HepG2 (cell line): ENCODE measurements at regions not wholly inside any gene's neighbourhood (a gene's known extent, or its start where the extent isn't known, plus 50 kb on each side); places are given as distances from the start of the nearest gene placed in this dataset.

Source experiments
- ATAC-seq: fragments of 200-7000 bp; cut with Tn5 transposase; 3 replicates; pipeline ENCODE4 v1.9.1; 2020; ENCODE audit warnings: mild to moderate bottlenecking, moderate library complexity
- BruUV-seq: library from RNA; stranded (reverse); fragments of 400-500 nt; replicated peaks from 2 replicates; lab custom pipeline; 2021; lab: Mats Ljungman, UMichigan
- CTCF ChIA-PET: fragments of 300-600 bp; formaldehyde crosslinking; extraction: SDS; loops from one replicate; lab custom pipeline; 2021; ENCODE audit warnings: low total read pairs, inconsistent platforms, low intra/inter-chr PET ratio; lab: Yijun Ruan, JAX
- POLR2A ChIA-PET: fragments of 350-600 bp; sonication (Branson Sonifier 250); formaldehyde crosslinking; loops from one replicate; lab custom pipeline; 2020; ENCODE audit warnings: antibody characterized with exemption, inconsistent platforms; lab: Yijun Ruan, JAX
- DNase-seq: peaks from one replicate; pipeline ENCODE4 v3.0.0-alpha.2; 2015; ENCODE audit warnings: low spot score
- FAIRE-seq: peaks from 3 replicates; lab custom pipeline; 2011; peaks lifted over from hg19 to GRCh38; lab: Jason Lieb, UNC
- H2AFZ ChIP-seq: one replicate; pipeline ENCODE4 v1.6.1; 2011; ENCODE audit warnings: low read length, inconsistent platforms
- H3K27ac ChIP-seq: fragments of 300-600 bp; 3 replicates; pipeline ENCODE4 v1.8.0; 2011; ENCODE audit warnings: mixed run types, mild to moderate bottlenecking, mixed read lengths, low read length, inconsistent platforms; ENCODE audit not compliant: insufficient read depth; ENCODE audit errors: extremely low read length
- H3K27me3 ChIP-seq, 2 experiments: fragments of 200-600 bp in 1 of 2; 2 replicates in 1 of 2; 3 replicates in 1 of 2; pipeline versions ENCODE4 v1.6.0 to v1.8.0; 2011; ENCODE audit warnings: low read length in 2 of 2, mild to moderate bottlenecking in 2 of 2, moderate library complexity in 2 of 2, inconsistent platforms in 1 of 2; ENCODE audit not compliant: insufficient read depth in 2 of 2, control insufficient read depth in 1 of 2
- H3K36me3 ChIP-seq, 2 experiments: fragments of 200-600 bp in 1 of 2; replicated peaks in 1 of 2; 2 replicates in 1 of 2; 3 replicates in 1 of 2; pipeline versions ENCODE4 v1.5.1 to v1.8.0; 2011; ENCODE audit warnings: low read length in 2 of 2, inconsistent platforms in 1 of 2; ENCODE audit not compliant: insufficient read depth in 2 of 2, control insufficient read depth in 1 of 2
- H3K4me1 ChIP-seq: 2 replicates; pipeline ENCODE4 v1.5.1; 2012; ENCODE audit warnings: low read length, inconsistent platforms; ENCODE audit not compliant: insufficient read depth
- H3K4me2 ChIP-seq: 2 replicates; pipeline ENCODE4 v1.6.0; 2011; ENCODE audit warnings: low read depth, low read length, inconsistent platforms
- H3K4me3 ChIP-seq, 3 experiments: fragments of 200-600 bp in 1 of 3; sonication (generic), shearing (Covaris generic) in 1 of 3; replicated peaks in 1 of 3; 2 replicates each; pipeline ENCODE4 v1.5.1; 2011 to 2016; ENCODE audit warnings: low read length in 3 of 3, inconsistent platforms in 2 of 3, low read depth in 2 of 3, mild to moderate bottlenecking in 2 of 3, control low read depth in 1 of 3, mixed read lengths in 1 of 3; ENCODE audit not compliant: insufficient read depth in 1 of 3
- H3K79me2 ChIP-seq: one replicate; pipeline ENCODE4 v1.6.1; 2011; ENCODE audit warnings: low read length, inconsistent platforms; ENCODE audit not compliant: insufficient read depth
- H3K9ac ChIP-seq: 2 replicates; pipeline ENCODE4 v1.6.0; 2011; ENCODE audit warnings: mild to moderate bottlenecking, low read depth, low read length, inconsistent platforms; ENCODE audit not compliant: insufficient read depth
- H3K9me3 ChIP-seq: 2 replicates; pipeline ENCODE4 v1.5.1; 2012; ENCODE audit warnings: mild to moderate bottlenecking, low read length
- H4K20me1 ChIP-seq: 2 replicates; pipeline ENCODE4 v1.6.0; 2011; ENCODE audit warnings: inconsistent platforms, mild to moderate bottlenecking, low read length, moderate library complexity; ENCODE audit not compliant: insufficient read depth
- ARNT2 ChIP-seq: sonication (generic); formaldehyde crosslinking; IDR thresholded peaks from 2 replicates; pipeline ENCODE4 v1.8.0; 2022; ENCODE audit warnings: mild to moderate bottlenecking, low read depth, missing genetic modification reagents, moderate library complexity
- GATA4 ChIP-seq: sonication (generic); IDR thresholded peaks from 2 replicates; pipeline ENCODE4 v1.6.1; 2016; ENCODE audit warnings: antibody characterized with exemption, low read depth, borderline replicate concordance
- ISX ChIP-seq: sonication (generic); formaldehyde crosslinking; conservative IDR thresholded peaks from 2 replicates; pipeline ENCODE4 v1.5.0; 2020; ENCODE audit warnings: missing genetic modification reagents
- KDM5A ChIP-seq: fragments of 200-600 bp; sonication (generic); IDR thresholded peaks from 2 replicates; pipeline ENCODE4 v1.7.0; 2018; ENCODE audit warnings: antibody characterized with exemption, mild to moderate bottlenecking, low read length, borderline replicate concordance
- ONECUT2 ChIP-seq: sonication (generic); formaldehyde crosslinking; IDR thresholded peaks from 2 replicates; pipeline ENCODE4 v1.4.0; 2020; ENCODE audit warnings: missing genetic modification reagents
- POGZ ChIP-seq: sonication (generic); formaldehyde crosslinking; IDR thresholded peaks from 2 replicates; pipeline ENCODE4 v1.4.0; 2020; ENCODE audit warnings: mild to moderate bottlenecking, missing genetic modification reagents
- TEAD2 ChIP-seq: sonication (generic); formaldehyde crosslinking; IDR thresholded peaks from 2 replicates; pipeline ENCODE4 v1.9.0; 2021; ENCODE audit warnings: missing genetic modification reagents
- ZBTB33 ChIP-seq: sonication (generic); formaldehyde crosslinking; IDR thresholded peaks from 2 replicates; pipeline ENCODE4 v1.4.0; 2020; ENCODE audit warnings: missing genetic modification reagents
- ZFP37 ChIP-seq: sonication (generic); formaldehyde crosslinking; IDR thresholded peaks from 2 replicates; pipeline ENCODE4 v1.4.0; 2020; ENCODE audit warnings: missing genetic modification reagents, borderline replicate concordance
- ZMYM4 ChIP-seq: sonication (generic); formaldehyde crosslinking; IDR thresholded peaks from 2 replicates; pipeline ENCODE4 v1.8.1; 2023; ENCODE audit warnings: mild to moderate bottlenecking, missing genetic modification reagents
- ZNF10 ChIP-seq: sonication (generic); formaldehyde crosslinking; IDR thresholded peaks from 2 replicates; pipeline ENCODE4 v1.4.0; 2020; ENCODE audit warnings: mild to moderate bottlenecking, low read depth, missing genetic modification reagents, borderline replicate concordance
- ZNF180 ChIP-seq: sonication (generic); formaldehyde crosslinking; IDR thresholded peaks from 2 replicates; pipeline ENCODE4 v1.4.0; 2020; ENCODE audit warnings: low read depth, missing genetic modification reagents, borderline replicate concordance
- WGBS: methylation state at CpG from one replicate; pipeline ENCODE4 v1.1.6; 2017; ENCODE audit warnings: low lambda C conversion rate; 5-methylcytosine and 5-hydroxymethylcytosine counted together
- in situ Hi-C: cut with HindIII; loops from 2 replicates; pipeline ENCODE4 v1.10.0; 2017; ENCODE audit warnings: low pct_unique_long_range_greater_than_20kb; ENCODE audit not compliant: extremely low pct_ligation_motif_present
- intact Hi-C: fragments of 100-400 bp; cut with micrococcal nuclease; formaldehyde crosslinking; loops from one replicate; pipeline ENCODE4 v1.10.0; 2022; ENCODE audit not compliant: unreplicated experiment
- TF ChIP-seq, protein P1 (sequence below): sonication (generic); formaldehyde crosslinking; IDR thresholded peaks from 2 replicates; pipeline ENCODE4 v1.9.0; 2021; ENCODE audit warnings: missing genetic modification reagents, borderline replicate concordance

DNA sequence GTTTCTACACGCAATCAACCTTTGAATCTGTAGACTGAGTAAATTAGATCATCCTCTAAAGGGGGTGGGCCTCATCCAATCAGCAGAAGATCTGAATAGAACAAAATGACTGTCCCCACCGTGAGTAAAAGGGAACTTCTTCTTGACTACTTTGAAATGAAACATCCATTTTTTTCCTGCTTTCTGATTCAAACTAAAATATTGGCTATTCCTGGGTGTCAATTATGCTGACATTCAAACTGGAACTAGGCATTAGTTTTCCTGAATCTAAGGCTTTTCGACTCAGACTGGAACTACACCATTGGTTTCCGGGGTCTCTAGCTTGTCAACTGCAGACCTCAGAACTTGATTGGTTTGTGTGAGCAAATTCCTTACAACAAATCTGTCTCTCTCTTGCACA lies 772.2 kb upstream of the CDH10 start:
- no peak overlapping the region for H3K4me2 ChIP-seq
- H3K27me3 ChIP-seq: no peaks in the 10 kb centered on the region
- no peak overlapping the region for H3K27ac ChIP-seq
- no peak for TF ChIP-seq ONECUT2 (CRISPR knock-in tag)
- TF ChIP-seq ZNF180 (CRISPR knock-in tag): no peak
- no peak for TF ChIP-seq TEAD2
- no peak for TF ChIP-seq ARNT2 (CRISPR knock-in tag)
- no peak for TF ChIP-seq GATA4
- no peak for TF ChIP-seq ZMYM4 (CRISPR knock-in tag)
- TF ChIP-seq ZBTB33 (CRISPR knock-in tag): no peak
- no peak for TF ChIP-seq ZNF10 (CRISPR knock-in tag)
- TF ChIP-seq, protein P1, sequence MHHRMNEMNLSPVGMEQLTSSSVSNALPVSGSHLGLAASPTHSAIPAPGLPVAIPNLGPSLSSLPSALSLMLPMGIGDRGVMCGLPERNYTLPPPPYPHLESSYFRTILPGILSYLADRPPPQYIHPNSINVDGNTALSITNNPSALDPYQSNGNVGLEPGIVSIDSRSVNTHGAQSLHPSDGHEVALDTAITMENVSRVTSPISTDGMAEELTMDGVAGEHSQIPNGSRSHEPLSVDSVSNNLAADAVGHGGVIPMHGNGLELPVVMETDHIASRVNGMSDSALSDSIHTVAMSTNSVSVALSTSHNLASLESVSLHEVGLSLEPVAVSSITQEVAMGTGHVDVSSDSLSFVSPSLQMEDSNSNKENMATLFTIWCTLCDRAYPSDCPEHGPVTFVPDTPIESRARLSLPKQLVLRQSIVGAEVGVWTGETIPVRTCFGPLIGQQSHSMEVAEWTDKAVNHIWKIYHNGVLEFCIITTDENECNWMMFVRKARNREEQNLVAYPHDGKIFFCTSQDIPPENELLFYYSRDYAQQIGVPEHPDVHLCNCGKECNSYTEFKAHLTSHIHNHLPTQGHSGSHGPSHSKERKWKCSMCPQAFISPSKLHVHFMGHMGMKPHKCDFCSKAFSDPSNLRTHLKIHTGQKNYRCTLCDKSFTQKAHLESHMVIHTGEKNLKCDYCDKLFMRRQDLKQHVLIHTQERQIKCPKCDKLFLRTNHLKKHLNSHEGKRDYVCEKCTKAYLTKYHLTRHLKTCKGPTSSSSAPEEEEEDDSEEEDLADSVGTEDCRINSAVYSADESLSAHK (CRISPR knock-in tag): no peak
- TF ChIP-seq KDM5A: no peak
- no peak for TF ChIP-seq ISX (CRISPR knock-in tag)
- no peak for TF ChIP-seq ZFP37 (CRISPR knock-in tag)
- no peak for TF ChIP-seq POGZ (CRISPR knock-in tag)
- BruUV-seq: no TSS peak
- H2AFZ ChIP-seq: no peak overlapping the region
- ChIA-PET POLR2A (no interaction called here), CTCF (no interaction called here)
- H4K20me1 ChIP-seq: no peaks in the 10 kb centered on the region
- intact Hi-C loops: no loop called here
- no peaks in the 10 kb centered on the region for H3K36me3 ChIP-seq
- no peaks in the 10 kb centered on the region for H3K4me1 ChIP-seq
- in situ Hi-C loops: no loop called here
- no peak for DNase-seq
- 8% methylated on average over 4 of the region's 4 CpGs for WGBS
- ATAC-seq: no peak
- H3K79me2 ChIP-seq: no peaks in the 10 kb centered on the region
- H3K9ac ChIP-seq: no peak overlapping the region
- H3K9me3 ChIP-seq: peaks cover 8% of the 10 kb centered on the region; the same call in 1 of the 2 replicates
- FAIRE-seq: no peak
- no peak overlapping the region for H3K4me3 ChIP-seq
